T-helper 2 cell (primary cell): ENCODE measurements at regions not wholly inside any gene's neighbourhood (a gene's known extent, or its start where the extent isn't known, plus 50 kb on each side); places are given as distances from the start of the nearest gene placed in this dataset.
"Not testable (repeated sequence)": the region's sequence is repeated elsewhere in the genome, so short reads cannot be mapped to it uniquely, and the experiment has no call there.

Experiments used
- DNase-seq, 5 experiments: peaks; one replicate each; pipeline versions ENCODE4 v3.0.0 to v3.0.0-alpha.2; 2012 to 2022

DNA sequence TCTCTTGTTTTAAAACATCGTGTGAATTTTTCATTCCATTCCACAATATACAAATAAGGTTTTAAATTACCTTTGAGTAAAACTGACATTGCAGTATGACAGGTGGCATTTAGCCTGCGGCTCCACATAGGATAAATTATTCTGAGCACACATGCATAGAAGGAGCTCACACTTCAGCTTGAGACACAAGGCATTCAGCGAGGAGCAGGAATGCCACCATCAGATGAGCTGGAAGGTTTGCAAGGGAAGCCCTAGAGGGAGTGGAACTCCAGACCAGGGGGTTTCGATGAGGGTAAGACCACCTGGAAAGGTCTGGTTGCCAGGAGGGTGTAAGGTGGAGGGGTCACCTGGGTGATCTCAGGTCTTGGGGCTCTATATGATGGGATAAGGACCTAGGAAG is 259.0 kb upstream of the ADRA1B start:
- no peak for DNase-seq

DNA sequence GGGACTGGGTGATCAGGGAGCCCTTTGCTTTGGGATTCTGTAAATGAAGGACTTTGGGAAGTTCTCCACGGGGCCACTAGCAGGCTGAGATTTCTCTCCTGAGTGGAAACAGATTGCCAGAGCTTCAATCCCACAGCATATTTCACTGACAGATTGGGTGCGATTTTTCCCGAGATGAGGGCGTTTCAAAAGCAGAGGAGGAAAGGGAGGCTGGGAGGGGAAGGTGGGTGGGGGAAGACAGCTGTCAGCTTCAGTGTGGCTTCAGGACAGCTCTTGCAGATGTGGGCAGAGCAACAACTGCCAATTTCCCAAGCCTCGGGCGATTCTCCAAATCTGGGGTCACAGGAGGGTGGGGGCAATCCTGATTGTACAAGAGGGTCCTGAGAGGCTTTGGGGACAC is 258.5 kb upstream of the ADRA1B start:
- DNase-seq: no peak

GRCh38 chr5:159658266-159658925 is 257.9 kb upstream of the ADRA1B start:
- no peak for DNase-seq

GRCh38 chr5:159660401-159660800 is 255.9 kb upstream of the ADRA1B start:
- no peak for DNase-seq

- DNase-seq: no peak
These were observed 252.3 kb upstream of the ADRA1B start for GRCh38 chr5:159663986-159664385.

DNA sequence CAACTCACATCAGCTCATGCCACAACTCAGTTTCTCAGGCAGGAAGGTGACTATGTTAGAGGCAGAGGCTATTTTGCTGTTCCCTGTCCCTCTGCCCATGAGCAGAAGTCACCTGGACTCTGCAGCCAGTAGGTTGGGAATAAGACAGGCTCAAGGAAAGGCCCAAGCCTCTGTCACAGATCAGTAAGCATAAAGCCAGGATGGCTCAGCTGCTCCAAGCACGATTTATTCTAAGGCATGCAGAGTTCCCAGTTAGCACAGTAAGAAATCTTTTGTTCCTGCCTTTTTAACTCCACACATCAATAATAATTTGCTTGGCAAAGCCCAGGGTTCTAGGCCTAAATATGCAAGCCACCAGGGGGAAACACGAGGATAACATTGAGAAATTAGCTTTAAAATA is 249.0 kb upstream of the ADRA1B start:
- DNase-seq: no peak

DNA sequence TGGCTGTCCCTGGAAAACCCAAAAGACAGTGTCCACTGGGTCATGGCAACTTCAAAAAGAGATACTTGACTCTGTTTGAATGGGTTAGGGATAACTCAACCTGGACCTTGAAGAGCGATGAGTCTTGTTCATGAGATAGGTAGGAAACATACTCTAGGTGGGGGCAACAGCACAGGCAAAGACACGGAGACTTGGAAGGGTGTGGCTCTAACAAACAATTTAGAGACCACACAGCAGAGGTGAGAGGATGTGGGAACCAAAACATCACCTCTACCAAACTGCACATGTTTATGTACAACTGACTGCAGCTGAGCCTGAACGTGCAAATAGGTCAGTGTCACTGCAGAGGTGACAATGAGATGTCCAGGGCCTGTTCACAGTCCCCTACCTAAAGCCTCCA is 247.7 kb upstream of the ADRA1B start:
- peak in 2 of 5 experiments; percentile 2 to 30 for DNase-seq

DNA sequence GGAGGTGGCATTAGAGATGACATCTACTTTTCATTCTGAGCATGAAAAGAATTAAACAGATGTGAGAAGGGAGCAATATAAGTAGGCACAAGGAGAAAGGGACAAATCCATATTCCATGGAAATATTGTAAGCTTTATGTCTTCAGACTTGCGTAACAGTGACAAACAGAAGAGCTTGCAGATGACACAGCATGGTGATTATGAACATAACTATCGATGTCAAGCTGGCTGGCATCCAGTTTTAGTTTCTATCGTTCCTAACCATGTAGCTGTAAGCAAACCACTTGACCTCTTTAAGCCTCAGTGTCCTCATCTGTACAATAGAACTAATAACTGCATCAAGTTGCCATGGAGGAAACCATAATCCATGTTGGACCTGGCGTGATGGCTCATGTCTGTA is 246.7 kb upstream of the ADRA1B start:
- DNase-seq: no peak

DNA sequence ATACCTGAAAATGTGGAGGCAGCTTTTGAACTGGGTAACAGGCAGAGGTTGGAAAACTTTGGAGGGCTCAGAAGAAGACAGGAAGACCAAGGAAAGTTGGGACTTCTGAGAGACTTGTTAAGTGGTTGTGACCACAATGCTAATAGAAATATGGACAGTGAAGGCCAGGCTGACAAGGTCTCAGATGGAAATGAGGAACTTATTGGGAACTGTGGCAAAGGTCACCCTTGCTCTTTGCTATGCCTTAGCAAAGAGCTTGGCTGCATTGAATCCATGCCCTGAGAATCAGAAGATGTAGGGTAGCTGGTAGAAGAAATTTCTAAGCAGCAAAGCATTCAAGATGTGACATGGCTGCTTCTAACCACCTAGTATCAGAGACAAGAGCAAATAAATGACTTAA is 244.4 kb upstream of the ADRA1B start:
- no peak for DNase-seq

- DNase-seq: no peak
These were observed 242.7 kb upstream of the ADRA1B start for GRCh38 chr5:159673538-159673937.

DNA sequence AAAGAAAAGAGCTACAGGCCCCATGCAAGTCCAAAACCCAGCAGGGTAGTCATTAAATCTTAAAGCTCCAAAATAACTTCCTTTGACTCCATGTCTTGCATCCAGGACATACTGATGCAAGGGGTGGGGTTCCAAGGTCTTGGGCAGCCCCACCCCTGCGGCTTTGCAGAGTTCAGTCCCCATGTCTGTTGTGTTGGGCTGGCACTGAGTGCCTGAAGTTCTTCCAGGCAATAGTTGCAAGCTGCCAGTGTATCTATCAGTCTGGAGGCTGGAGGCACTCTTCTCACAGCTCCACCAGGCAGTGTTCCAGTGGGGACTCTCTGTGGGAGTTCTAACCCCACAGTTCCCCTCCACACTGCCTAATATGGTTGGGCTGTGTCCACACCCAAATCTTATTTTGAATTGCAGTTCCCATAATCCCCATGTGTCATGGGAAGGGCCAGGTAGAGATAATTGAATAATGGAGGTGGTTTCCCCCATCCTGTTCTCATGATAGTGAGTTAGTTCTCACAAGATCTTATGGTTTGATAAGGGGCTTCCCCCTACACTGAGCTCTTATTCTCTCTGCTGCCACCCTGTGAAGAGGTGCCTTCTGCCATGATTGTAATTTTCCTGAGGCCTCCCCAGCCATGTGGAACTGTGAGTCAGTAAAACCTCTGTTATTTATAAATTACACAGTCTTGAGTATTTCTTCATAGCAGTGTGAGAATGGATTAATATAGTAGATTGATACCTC is 237.5 kb upstream of the ADRA1B start:
- DNase-seq: no peak

DNA sequence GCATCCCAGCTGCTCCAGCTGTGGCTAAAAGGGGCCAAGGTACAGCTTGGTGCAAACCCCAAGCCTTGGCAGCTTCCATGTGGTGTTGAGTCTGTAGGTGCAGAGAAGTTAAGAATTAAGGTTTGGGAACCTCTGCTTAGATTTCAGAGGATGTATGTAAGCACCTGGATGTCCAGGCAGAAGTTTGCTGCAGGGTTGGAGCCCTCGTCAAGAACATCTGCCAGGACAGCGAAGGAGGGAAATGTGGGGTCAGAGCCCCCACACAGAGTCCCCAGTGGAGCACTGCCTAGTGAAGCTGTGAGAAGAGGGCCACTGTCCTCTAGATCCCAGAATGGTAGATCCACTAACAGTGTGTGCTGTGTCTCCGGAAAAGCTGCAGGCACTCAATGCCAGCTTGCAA is 236.2 kb upstream of the ADRA1B start:
- peak in 1 of 5 experiments; percentile 9 for DNase-seq

DNA sequence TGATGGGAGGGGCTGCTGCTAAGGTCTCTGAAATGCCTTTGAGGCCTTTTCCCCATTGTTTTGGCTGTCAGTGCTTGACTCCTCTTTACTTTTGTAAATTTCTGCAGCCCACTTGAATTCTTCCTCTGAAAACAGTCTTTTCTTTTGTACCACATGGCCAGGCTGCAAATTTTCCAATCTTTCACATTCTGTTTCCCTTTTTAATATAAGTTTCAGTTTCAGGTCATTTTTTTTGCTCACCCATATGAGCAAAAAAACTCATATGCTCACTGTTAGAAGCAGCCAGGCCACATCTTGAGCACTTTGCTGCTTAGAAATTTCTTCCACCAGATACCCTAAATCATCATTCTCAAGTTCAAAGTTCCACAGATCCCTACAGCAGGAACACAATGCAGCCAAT is 234.6 kb upstream of the ADRA1B start:
- DNase-seq: no peak

DNA sequence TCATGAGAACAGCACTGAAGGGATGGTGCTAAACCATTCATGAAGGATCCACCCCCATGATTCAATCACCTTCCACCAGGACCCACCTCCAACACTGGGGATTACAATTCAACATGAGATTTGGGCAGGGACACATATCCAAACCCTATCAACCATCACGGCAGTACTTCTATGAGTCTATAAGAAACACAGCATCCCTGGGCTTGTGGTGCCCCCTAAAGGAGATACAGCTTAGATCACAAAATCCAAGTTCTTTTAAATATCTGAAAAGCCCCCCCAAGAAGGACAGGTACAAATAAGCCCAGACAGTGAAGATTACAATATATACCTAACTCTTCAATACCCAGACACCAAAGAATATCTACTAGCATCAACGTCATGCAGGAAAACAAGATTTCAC is 233.7 kb upstream of the ADRA1B start:
- no peak for DNase-seq

- DNase-seq: not testable (repeated sequence)
These were observed 228.4 kb upstream of the ADRA1B start for GRCh38 chr5:159687892-159688291.

DNA sequence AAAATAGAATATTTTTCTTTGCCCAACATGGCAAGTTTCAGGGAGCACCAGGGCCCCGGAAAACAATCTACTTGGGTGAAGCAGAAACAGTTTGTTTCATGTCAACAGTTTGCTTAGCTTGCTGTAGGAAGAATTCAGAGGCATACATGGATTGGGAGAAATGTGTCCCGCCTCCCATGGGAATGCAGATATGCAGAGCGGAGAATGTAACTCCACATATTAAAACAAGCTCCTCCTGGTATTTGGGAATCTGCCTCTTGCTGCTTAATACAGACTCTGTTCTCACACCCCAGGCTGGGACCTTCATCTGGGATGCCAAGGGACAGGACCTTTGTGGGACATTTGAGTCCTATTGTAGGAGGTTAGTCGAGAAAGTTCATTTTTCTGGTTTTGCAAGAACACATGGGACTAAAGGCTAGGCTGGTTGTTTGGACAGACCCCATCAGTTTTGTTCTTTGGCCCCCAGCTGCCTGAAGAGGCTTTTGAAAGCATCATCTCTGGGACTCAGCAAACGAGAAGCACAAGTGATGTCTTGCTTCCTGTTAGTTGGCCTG is 220.5 kb upstream of the ADRA1B start:
- no peak for DNase-seq

- no peak for DNase-seq
These were observed 218.8 kb upstream of the ADRA1B start for GRCh38 chr5:159697530-159697929.

- DNase-seq: no peak
These were observed 218.0 kb upstream of the ADRA1B start for GRCh38 chr5:159698322-159698721.

- DNase-seq: no peak
These were observed 216.3 kb upstream of the ADRA1B start for GRCh38 chr5:159700016-159700415.

GRCh38 chr5:159702301-159702700 is 214.0 kb upstream of the ADRA1B start:
- DNase-seq: no peak

GRCh38 chr5:159702826-159703225 is 213.5 kb upstream of the ADRA1B start:
- DNase-seq: no peak

GRCh38 chr5:159704160-159704559 is 212.1 kb upstream of the ADRA1B start:
- DNase-seq: no peak

DNA sequence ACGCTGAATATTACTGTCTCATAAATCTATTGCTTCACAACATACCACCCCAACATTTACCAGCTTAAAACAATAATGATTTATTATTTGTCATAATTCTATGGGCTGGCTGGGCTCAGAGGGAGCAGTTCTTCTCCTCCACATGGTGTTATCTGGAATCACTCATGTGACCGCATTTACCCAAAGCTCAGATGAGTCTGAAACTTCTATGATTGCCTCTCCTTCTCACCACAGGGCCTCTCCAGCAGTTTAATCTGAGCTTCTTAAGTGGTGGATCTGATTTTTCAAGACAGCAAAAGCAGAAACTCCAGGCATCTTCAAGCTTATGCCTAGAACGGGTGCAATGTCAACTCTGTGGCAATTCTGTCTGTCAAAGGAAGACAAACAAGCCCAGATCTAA is 210.3 kb upstream of the ADRA1B start:
- DNase-seq: no peak

GRCh38 chr5:159708090-159708489 is 208.2 kb upstream of the ADRA1B start:
- no peak for DNase-seq
